NB4 (cell line): ENCODE measurements at regions not wholly inside any gene's neighbourhood (a gene's known extent, or its start where the extent isn't known, plus 50 kb on each side); places are given as distances from the start of the nearest gene placed in this dataset.

Experiments
- DNase-seq: peaks from one replicate; pipeline ENCODE4 v3.0.0; 2010; ENCODE audit warnings: low read depth
- H3K4me3 ChIP-seq: one replicate; pipeline ENCODE4 v1.5.1; 2011; ENCODE audit warnings: mild to moderate bottlenecking, low read depth, low read length, moderate library complexity
- CTCF ChIP-seq: IDR thresholded peaks from one replicate; pipeline ENCODE4 v1.5.1; 2012; ENCODE audit warnings: low read depth, low read length
- MYC ChIP-seq: IDR thresholded peaks from 2 replicates; pipeline ENCODE4 v1.6.1; 2011; ENCODE audit warnings: low read depth, low read length
- POLR2A ChIP-seq: IDR thresholded peaks from 2 replicates; pipeline ENCODE4 v1.6.1; 2011; ENCODE audit warnings: mild to moderate bottlenecking; ENCODE audit not compliant: insufficient read length; ENCODE audit errors: extremely low read depth
- TF ChIP-seq, protein P1 (sequence below): IDR thresholded peaks from 2 replicates; pipeline ENCODE4 v1.6.1; 2011; ENCODE audit warnings: low read depth, low read length

DNA sequence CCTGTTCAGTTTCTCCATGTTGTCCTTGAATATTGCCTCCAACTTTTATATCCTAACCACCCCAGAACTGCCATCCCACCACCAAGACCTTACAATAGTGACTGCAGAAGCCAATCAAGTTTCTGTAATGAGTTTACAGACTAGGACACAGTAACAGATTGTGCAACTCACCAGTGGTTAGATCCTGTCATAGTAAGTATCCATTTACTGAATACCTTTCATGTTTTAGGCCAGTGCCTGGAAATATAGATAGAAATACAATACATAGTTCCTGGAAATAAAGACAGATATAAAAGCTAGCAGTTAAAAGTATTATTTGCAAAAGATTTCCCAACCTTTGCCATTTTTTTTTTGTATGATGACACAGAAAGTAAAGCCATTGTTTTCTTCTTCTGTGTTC is 471.8 kb upstream of the BTBD3 start:
- no peak for DNase-seq
- no peak overlapping the region for H3K4me3 ChIP-seq
- no peak for TF ChIP-seq POLR2A
- TF ChIP-seq, protein P1, sequence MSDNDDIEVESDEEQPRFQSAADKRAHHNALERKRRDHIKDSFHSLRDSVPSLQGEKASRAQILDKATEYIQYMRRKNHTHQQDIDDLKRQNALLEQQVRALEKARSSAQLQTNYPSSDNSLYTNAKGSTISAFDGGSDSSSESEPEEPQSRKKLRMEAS = no peak
- TF ChIP-seq CTCF = no peak
- no peak for TF ChIP-seq MYC

GRCh38 chr20:11447371-11448100 is 470.2 kb upstream of the BTBD3 start:
- no peak overlapping the region for H3K4me3 ChIP-seq
- no peak for DNase-seq
- TF ChIP-seq CTCF (no peak), POLR2A (no peak), MYC (no peak)
- TF ChIP-seq, protein P1 = no peak

- TF ChIP-seq, protein P1 = no peak
- no peak for TF ChIP-seq MYC
- TF ChIP-seq CTCF = no peak
- TF ChIP-seq POLR2A = no peak
- DNase-seq = no peak
- no peak overlapping the region for H3K4me3 ChIP-seq
Measured at GRCh38 chr20:11448554-11448953, 469.1 kb upstream of the BTBD3 start.

GRCh38 chr20:11451793-11452291 is 465.9 kb upstream of the BTBD3 start:
- no peak overlapping the region for H3K4me3 ChIP-seq
- no peak for TF ChIP-seq CTCF
- DNase-seq = no peak

- H3K4me3 ChIP-seq = no peak overlapping the region
- TF ChIP-seq POLR2A (no peak), CTCF (no peak), MYC (no peak)
- TF ChIP-seq, protein P1 = no peak
- DNase-seq = peak; percentile 17
Measured at GRCh38 chr20:11452326-11452725, 465.4 kb upstream of the BTBD3 start.

GRCh38 chr20:11453430-11453829 is 464.3 kb upstream of the BTBD3 start:
- H3K4me3 ChIP-seq = no peak overlapping the region
- peak; percentile 49 for DNase-seq
- TF ChIP-seq, protein P1 = no peak
- TF ChIP-seq MYC (no peak), POLR2A (no peak), CTCF (no peak)
